ENCODE measurements at regions not wholly inside any gene's neighbourhood (a gene's known extent, or its start where the extent isn't known, plus 50 kb on each side); places are given as distances from the start of the nearest gene placed in this dataset.
"Not testable (repeated sequence)": the region's sequence is repeated elsewhere in the genome, so short reads cannot be mapped to it uniquely, and the experiment has no call there.

DNA sequence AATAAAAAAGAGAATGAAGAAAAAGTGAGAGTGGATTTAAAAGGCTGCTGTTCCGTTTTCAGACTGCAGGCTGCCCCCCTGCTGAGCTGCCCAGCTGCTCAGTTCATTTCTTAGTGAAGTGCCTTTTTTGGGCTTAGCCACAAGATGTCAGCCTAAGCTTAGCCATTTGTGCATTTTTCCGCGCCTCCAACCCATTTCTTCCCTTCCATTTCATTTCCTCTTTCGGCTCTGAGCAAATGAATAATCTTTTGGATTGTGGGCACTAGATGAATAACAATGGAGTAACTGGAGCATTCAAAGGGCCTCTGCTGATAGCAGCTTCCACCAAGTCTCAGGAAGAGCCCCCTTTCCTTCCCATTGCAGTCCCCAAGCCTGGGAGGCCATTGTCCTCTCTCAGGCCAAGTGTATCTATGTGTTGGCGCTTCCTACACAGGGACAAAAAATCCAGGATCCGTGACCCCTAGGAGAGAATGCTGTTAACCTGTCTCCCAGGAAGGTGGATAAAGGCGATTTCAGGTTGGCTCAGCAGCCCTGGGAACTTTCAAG is 83.5 kb upstream of the SPTLC3 start:
- peak; percentile 33 for DNase-seq

DNA sequence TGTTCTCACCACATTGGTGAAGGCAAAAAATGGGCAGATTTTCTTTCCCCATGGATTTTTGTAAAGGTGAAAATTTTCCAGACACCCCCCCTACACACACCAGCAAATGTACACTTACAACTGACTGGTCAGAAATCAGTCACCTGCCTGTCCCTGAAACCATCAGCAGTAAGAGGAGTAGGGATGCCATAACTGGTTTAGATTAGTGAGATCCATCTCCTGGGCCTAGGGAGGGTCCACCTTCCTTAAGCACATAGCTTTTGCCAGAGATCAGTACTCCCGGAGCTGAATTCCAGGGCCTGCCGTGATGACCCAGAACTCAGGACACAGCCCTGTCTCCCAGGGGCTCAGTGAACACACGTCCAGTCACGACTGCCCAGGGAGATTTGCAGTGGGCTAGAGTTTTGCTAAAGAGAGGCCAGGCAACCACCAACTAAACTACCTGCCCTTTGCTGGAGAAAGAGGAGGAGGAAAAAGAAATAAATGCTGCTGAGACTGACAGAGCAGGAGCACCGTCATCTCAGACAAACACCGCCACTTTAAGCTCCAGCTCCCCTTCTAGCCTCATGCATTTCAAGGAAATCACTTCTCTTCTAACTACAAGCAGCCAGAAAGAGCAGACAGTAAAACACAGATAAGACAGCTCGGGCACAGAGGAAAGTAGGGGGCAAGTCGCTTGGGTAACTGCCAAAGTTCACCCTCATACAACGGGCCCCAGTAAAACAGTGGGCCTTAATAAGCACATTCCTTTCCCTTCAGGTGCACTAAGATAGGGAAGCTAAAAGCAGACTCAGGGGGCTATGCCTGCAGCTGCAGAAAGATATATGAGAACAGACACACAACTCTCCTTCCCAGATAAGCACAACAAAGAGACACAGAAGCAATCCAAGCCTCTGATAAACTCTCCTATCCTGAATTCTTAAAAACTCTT is 82.6 kb upstream of the SPTLC3 start:
- no peak for DNase-seq

DNA sequence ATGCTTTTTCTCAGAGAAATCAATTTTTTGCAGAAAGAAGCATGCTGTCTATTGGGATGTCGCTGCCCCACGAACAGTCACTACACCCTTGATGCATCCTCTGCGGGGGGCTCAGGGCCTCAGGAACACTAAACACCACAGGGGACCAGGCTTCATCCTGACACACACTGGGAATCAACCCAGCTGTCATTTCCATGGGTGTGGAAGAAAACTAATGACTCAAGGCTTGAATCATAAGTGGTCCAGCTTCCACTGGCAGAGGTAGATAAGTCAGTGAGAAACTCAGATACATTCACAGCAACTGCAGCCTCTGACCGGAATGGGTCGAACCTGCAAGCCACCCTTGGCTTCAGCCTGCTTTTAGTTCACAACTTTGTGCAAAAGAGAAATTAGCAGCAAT is 81.3 kb upstream of the SPTLC3 start:
- no peak for DNase-seq

DNA sequence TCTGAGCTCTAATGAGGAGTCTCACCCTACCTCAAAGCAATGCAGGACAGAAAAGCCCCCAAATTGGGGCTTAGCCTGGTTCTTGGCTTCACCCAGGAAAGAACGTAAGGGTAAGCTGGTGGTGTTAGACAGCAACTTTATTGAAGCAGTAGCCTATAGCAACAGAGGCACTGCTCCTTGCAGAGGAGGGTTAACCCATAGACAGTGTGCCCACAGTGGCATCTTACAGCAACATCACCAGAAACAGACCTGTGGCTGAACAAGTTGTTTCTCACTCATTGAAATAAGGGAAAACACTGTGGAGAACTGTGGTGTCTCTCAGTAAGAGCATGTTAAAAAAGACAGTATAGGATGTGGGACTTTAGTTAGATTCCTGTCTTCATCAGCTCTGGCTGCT is 80.4 kb upstream of the SPTLC3 start:
- DNase-seq = no peak

DNA sequence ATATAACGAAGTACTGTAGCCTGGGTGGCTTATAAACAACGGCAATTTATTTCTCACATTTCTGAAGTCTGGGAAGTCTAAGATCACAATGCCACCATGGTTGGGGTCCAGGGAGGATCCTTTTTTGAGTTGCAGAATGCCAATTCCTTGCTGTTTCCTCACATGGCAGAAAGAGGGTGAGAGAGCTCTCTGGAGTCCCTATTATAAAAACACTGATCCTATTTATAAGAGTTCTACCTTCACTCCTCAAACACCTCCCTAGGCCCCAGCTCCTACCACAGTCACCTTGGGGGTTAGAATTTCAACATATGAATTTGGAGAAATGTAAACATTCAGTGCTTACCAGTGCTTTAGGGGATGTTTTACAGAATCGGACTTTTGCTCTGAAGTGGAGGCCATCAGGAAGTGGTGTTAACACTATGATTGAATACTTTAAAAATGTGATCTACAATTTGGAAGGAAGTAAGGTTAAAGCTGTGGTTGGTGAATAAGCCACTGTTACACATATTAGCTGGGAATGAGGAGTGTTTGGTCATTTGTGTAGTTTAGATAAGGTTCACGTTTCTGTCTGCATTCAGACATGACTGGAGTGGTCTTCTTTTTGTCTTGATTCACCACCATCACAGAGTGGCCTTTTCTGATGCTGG is 79.9 kb upstream of the SPTLC3 start:
- no peak for DNase-seq

DNA sequence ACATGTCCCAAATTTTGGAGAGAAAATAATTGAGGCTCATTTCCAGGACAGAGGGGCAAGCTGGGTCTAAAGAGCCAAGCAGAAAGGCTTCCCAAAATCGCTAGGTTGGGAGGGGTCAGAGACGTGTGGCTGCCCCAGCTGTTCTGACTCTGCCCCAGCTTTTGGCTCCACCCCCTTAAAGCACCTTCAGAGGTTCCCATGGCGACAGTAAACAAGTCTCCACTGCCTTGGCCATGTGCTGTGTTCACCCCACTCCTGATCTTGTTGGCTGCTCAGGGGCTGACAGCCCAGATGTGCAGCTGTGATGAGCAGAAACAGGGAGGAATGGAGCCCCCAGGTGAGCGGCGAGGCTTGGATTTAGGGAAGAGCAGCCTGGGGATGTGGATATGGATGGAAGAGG is 72.8 kb upstream of the SPTLC3 start:
- DNase-seq = no peak

DNA sequence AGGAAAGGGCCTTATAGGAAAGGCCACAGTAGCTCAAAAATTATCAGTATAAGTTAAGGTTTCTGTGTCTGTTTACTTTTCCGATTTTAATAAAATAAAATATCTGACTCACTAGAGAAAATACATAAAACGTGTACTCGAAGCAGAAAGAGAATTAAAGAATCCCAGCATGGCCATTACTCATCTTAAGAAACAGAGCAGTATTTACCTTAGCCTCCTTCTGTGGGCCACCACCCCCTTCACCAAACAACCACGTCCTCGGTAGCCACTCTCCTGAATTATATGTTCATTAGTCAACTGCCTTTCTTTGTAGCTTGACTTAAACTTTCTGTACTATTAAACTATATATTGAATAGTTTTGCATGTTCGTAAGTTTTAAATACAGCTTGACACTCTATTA is 72.2 kb upstream of the SPTLC3 start:
- DNase-seq = no peak

DNA sequence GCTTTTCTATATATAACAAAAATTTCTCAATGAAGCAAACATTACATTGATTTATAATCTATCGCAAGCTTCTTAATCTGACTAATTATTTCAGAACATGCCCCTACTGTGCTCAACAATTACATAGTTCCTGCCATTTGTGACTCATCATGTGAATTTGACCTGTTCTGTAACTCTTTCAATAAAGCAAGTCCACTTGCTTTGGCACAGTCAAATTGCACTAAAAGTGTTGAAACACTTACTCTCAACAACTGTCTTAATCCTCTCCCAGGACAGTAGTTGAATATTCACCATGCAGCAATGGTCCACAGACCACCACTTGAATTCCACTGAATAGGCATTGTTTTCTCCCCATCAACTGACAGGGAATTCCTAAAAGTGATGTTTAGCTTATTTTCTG is 67.7 kb upstream of the SPTLC3 start:
- DNase-seq = no peak

DNA sequence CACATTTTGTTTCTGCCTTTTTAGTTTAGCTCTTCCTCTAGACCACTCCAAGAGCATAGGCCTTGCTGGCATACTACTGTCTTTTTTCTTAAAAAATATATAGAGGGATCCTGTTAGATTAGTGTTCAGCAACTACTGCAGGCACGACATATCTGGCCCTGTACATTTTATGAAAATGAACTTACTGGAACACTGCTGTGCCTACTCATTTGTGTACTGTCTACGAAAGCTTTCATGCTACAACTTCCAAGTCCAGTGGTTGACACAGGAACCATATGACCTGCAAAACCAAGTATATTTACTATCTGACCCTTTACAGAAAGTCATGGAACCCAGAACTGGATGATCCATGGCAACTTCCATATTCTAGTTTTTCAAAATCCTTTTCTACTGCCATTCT is 66.6 kb upstream of the SPTLC3 start:
- DNase-seq = no peak

DNA sequence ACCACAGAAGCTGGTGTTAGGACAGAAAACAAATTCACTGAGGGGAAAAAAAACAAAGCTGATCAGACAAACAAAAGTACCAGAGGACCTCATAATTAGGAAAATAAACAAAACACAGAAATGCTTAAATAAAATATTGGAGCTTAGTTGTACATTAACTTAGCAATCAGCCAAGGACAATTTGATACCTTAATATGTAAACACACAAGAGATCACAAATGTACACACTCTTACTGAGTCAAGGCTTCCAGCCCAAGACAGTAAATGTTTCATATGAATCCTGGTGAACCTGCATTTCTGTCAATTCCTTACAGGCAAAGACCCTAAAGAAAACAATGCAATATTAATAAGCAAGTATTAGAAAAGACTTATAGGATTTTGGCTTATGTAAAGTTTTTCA is 62.0 kb upstream of the SPTLC3 start:
- no peak for DNase-seq

DNA sequence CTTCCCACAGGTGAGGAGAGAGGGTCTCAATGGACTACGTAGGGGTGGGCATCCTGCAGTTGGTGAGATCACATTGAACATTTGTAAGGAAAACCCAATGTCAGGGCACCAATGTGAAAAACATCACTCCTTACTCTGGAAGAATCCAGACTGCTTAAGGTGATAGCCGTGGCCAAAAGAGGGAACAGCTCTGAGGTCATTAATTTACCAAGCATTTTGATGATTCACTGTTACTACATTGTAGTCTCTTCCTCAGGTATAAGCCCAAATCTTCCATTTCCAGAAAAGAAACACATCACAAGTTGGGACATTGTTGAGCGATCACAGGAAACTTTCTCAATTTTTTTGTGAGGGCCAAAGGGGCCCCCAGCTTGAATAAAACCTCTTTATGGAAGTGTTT is 61.1 kb upstream of the SPTLC3 start:
- no peak for DNase-seq

DNA sequence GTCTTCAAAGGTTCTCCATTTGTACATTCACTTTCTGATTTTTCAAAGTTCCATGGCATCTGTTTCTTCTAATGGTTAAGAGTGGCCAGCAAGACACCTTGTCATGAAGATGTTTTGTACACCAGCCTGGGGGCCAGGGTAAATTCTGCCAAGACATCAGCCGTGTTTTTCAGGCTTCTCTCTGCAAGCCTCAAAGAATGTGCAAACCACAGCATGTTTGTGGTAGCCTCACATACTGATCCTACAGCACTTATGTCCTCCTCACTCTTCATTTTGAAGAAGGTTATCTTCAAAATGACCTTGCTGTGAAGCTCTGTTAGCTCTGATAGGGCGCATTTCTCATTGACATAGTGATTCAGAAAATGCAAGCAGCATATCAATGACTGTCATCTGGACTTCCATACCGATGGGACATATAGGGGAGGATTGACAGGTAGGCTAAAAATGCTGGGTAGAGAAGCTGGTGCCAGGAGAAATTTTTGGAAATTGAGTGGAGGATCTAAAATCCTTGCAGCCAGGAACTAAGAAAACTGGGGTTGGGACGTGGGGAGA is 59.3 kb upstream of the SPTLC3 start:
- DNase-seq = no peak

DNA sequence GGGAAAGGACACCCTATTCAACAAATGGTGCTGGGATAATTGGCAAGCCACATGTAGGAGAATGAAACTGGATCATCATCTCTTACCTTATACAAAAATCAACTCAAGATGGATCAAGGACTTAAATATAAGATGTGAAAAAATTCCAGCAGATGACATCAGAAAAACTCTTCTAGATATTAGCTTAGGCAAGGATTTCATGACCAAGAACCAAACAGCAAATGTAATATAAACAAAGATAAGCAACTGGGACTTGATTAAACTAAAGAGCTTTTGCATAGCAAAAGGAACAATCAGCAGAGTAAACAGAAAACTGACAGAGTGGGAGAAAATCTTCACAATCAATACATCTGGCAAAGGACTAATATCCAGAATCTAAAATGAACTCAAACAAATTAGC is 54.5 kb upstream of the SPTLC3 start:
- not testable (repeated sequence) for DNase-seq

DNA sequence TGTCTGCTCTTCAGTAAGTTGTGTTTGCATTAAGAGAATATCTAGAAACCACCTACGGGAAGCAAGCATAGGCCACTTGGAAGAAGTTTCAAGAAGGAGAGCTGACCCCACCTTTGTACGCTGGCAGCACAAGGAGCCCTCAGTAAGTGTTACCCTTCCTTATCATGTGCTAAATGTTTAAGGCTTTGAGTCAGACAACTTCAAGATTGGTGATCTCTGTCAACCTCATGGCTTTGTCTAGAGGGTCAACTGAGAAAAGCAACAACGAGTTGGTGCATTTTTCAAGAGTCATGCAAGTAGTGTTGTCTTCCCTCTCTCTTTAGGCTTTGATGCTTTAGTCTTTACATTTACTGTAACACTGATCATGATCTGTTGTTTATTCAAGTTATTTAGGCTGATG is 53.2 kb upstream of the SPTLC3 start:
- no peak for DNase-seq

DNA sequence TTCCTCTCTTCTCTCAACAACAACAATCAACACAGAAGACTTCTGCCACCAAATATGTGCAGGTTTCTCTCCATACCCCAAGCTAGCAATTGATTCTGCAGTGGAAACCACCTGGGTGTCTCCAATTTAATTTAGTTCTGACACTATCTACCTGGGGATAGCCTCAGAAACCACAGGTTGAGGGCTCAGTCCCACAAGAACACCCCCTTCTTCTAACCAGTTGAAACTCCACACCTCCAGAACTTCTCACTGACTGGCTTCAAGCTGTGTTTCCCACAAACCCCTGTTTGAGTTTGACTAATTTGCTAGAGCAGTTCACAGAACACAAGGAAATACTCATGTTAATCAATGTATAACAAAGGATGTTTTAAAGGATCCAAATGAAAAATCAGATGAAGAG is 52.5 kb upstream of the SPTLC3 start:
- no peak for DNase-seq

DNA sequence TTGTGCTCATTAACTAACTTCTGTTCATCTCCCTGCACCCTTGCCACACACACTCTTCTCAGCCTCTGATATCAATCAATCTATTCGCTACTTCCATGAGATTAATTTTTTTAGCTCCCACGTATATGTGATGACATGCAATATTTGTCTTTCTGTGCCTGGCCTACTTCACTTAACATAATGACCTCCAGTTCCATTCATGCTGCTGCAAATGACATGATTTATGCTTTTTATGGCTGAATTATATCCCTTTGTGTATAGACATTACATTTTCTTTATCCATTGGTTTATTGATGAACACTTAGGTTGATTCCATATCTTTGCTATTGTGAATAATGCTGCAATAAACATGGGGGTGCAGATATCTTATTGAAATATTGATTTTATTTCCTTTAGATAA is 50.8 kb upstream of the SPTLC3 start:
- DNase-seq = no peak
